HEK293T (cell line): ENCODE measurements at regions not wholly inside any gene's neighbourhood (a gene's known extent, or its start where the extent isn't known, plus 50 kb on each side); places are given as distances from the start of the nearest gene placed in this dataset.

Source experiments
- CTCF ChIA-PET: fragments of 350-600 bp; formaldehyde crosslinking; extraction: SDS; loops from one replicate; lab custom pipeline; 2021; ENCODE audit warnings: antibody characterized with exemption, inconsistent platforms; lab: Yijun Ruan, JAX
- POLR2A ChIA-PET: fragments of 350-600 bp; formaldehyde crosslinking; extraction: SDS; loops from one replicate; lab custom pipeline; 2020; ENCODE audit warnings: antibody characterized with exemption, inconsistent platforms; lab: Yijun Ruan, JAX
- DNase-seq: peaks from one replicate; pipeline ENCODE4 v3.0.0; 2012; ENCODE audit warnings: mixed read lengths; ENCODE audit errors: extremely low spot score
- ARNT ChIP-seq: fragments of 450-650 bp; IDR thresholded peaks from 2 replicates; pipeline ENCODE4 v1.6.1; 2017; ENCODE audit warnings: mild to moderate bottlenecking
- BHLHE40 ChIP-seq: fragments of 450-650 bp; IDR thresholded peaks from 2 replicates; pipeline ENCODE4 v1.6.1; 2016; ENCODE audit warnings: mild to moderate bottlenecking, moderate library complexity, borderline replicate concordance
- CTBP1 ChIP-seq: fragments of 450-650 bp; IDR thresholded peaks from 2 replicates; pipeline ENCODE4 v1.6.1; 2016; ENCODE audit warnings: borderline replicate concordance
- ELF4 ChIP-seq: fragments of 450-650 bp; IDR thresholded peaks from 2 replicates; pipeline ENCODE4 v1.6.1; 2017; ENCODE audit warnings: antibody characterized with exemption
- FOXA1 ChIP-seq: fragments of 450-650 bp; IDR thresholded peaks from 2 replicates; pipeline ENCODE4 v1.6.1; 2016; ENCODE audit warnings: mild to moderate bottlenecking
- FOXK2 ChIP-seq: fragments of 450-650 bp; IDR thresholded peaks from 2 replicates; pipeline ENCODE4 v1.6.1; 2016; ENCODE audit warnings: mild to moderate bottlenecking
- FOXM1 ChIP-seq: fragments of 450-650 bp; IDR thresholded peaks from 2 replicates; pipeline ENCODE4 v1.6.1; 2017; ENCODE audit warnings: mild to moderate bottlenecking, borderline replicate concordance
- HDGF ChIP-seq: fragments of 450-650 bp; IDR thresholded peaks from 2 replicates; pipeline ENCODE4 v1.6.1; 2017; ENCODE audit warnings: antibody characterized with exemption, borderline replicate concordance
- L3MBTL2 ChIP-seq: fragments of 450-650 bp; conservative IDR thresholded peaks from 2 replicates; pipeline ENCODE4 v1.6.1; 2016; ENCODE audit warnings: mild to moderate bottlenecking
- LEF1 ChIP-seq: fragments of 450-650 bp; IDR thresholded peaks from 2 replicates; pipeline ENCODE4 v1.6.1; 2017; ENCODE audit warnings: mild to moderate bottlenecking, borderline replicate concordance
- NFRKB ChIP-seq: fragments of 450-650 bp; IDR thresholded peaks from 2 replicates; pipeline ENCODE4 v1.6.1; 2016; ENCODE audit warnings: mild to moderate bottlenecking, moderate library complexity
- SP1 ChIP-seq: fragments of 450-650 bp; IDR thresholded peaks from 2 replicates; pipeline ENCODE4 v1.6.1; 2017
- SUZ12 ChIP-seq: fragments of 450-650 bp; IDR thresholded peaks from 2 replicates; pipeline ENCODE4 v1.6.1; 2016; ENCODE audit warnings: mild to moderate bottlenecking
- TARDBP ChIP-seq: fragments of 450-650 bp; IDR thresholded peaks from 2 replicates; pipeline ENCODE4 v1.6.1; 2016
- ZNF384 ChIP-seq: fragments of 450-650 bp; IDR thresholded peaks from 2 replicates; pipeline ENCODE4 v1.6.1; 2016
- TF ChIP-seq, protein P1 (sequence below): fragments of 450-650 bp; IDR thresholded peaks from 2 replicates; pipeline ENCODE4 v1.6.1; 2016

DNA sequence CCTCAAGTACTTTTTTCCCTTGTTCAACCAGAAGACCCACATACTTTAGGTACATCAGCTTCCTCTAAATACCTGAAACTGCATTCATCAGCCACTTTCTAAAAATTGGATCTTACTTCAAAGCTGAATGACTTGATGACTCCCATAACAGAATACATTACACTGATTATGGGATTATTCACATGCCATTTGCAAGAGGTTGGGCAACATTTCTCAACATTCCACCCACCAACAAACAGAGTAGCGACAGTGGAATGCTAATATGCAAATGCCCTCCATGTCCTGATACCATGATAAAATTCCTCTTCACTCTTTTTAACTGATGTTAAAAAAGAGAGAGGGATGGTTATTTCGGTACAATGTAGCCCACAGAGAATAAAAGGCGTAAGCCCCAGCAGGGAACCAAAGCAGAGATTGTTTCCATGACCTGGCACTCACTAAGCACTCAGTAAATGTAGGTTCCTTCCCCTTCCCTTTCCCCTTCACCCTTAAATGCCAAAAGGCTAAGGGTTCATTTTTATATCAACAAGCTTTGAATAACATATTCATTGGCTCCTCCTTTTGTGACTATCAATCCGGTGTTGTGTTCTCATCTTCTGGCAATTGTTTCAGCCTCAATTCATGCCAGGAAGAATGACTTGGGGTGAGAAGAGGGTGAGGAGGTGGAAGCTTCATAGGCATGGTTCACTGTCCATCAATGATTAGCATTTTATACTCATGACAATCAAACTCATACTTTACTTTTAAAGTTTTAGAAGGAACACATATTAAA, 317.2 kb downstream of the DHX15 start:
- ChIA-PET POLR2A (no interaction called here), CTCF (no interaction called here)
- no peak for DNase-seq
- no peak for TF ChIP-seq FOXA1
- no peak for TF ChIP-seq NFRKB
- TF ChIP-seq HDGF = no peak
- TF ChIP-seq SUZ12 = no peak
- TF ChIP-seq BHLHE40 = no peak
- no peak for TF ChIP-seq TARDBP
- TF ChIP-seq CTBP1 = no peak
- TF ChIP-seq, protein P1, sequence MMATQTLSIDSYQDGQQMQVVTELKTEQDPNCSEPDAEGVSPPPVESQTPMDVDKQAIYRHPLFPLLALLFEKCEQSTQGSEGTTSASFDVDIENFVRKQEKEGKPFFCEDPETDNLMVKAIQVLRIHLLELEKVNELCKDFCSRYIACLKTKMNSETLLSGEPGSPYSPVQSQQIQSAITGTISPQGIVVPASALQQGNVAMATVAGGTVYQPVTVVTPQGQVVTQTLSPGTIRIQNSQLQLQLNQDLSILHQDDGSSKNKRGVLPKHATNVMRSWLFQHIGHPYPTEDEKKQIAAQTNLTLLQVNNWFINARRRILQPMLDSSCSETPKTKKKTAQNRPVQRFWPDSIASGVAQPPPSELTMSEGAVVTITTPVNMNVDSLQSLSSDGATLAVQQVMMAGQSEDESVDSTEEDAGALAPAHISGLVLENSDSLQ = no peak
- TF ChIP-seq LEF1 = no peak
- TF ChIP-seq ARNT = no peak
- TF ChIP-seq L3MBTL2 = no peak

DNA sequence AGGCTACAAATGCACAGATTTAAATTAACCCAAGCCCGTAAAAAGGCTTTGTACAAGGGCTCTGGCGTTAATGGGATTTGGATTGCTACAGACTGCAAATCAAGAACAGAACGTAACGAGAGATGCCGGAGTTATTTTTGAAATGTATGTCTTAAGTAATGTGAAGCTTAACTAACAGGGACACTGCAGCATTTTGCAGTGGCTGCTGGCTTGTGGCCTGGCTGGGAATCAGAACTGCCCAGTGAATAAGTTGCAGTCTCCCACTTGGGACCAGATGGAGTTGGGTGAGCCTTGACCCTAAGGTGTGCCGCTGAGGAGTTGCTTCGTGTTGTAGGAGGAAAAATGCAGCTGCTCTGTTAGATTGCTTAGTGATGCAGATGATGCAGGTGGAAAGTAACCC, 318.4 kb downstream of the DHX15 start:
- ChIA-PET POLR2A (no interaction called here), CTCF (no interaction called here)
- TF ChIP-seq FOXK2 (no peak), BHLHE40 (no peak), SP1 (no peak), CTBP1 (no peak), FOXM1 (no peak), FOXA1 (no peak), TARDBP (no peak), L3MBTL2 (no peak), NFRKB (no peak), SUZ12 (no peak), LEF1 (no peak), ELF4 (no peak), ARNT (no peak), HDGF (no peak), ZNF384 (no peak)
- TF ChIP-seq, protein P1 = no peak
- DNase-seq = no peak

DNA sequence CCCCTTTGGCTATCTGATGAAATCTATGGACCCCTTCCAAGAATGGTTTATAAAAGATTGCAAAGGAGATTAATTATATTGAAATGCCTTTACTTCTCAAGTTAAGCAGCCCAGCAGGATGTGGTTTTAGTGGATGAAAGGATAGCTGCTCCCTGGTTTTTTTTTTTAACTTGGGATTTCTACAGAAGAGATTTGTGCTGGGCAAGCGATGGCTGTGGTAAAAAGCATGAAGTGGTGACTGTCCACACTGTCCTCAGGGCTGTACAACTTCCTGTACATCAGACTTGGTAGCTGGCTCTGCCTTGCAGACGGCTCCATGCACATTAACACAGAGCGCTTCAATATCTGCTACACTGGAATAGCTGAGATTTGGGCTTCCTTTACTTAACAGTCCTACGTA, 321.7 kb downstream of the DHX15 start:
- TF ChIP-seq ZNF384 (no peak), SUZ12 (no peak), FOXA1 (no peak), LEF1 (no peak), FOXM1 (no peak), TARDBP (no peak), HDGF (no peak), SP1 (no peak), NFRKB (no peak), BHLHE40 (no peak)

DNA sequence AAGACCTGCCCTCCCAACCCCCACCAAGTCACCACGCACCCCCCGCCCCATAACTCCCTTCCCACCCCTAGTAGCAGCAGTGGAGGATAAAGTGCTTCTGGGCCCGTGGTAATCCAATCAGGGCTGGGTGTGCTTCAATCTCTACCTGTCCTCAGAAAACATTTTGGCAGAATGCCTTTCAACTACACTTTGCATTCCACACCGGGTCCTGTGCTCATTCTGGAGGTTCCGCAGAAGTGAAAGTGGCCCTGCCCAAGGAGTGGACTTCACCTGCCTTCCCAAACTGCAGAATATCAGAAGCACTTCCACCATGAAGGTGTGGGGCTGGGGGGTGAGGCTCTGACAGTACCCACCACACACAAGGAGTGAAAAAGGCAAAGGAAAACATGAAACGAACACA, 322.3 kb downstream of the DHX15 start:
- ChIA-PET POLR2A (no interaction called here), CTCF (no interaction called here)
- TF ChIP-seq, protein P1 = no peak
- TF ChIP-seq L3MBTL2 (no peak), TARDBP (no peak), FOXA1 (no peak), BHLHE40 (no peak), SUZ12 (no peak), ARNT (no peak), HDGF (no peak), NFRKB (no peak), FOXK2 (no peak), FOXM1 (no peak)
- DNase-seq = no peak

More for the DNA sequence above, 321.7 kb downstream of the DHX15 start:
- CTCF ChIA-PET = no interaction called here
- no peak for DNase-seq
- POLR2A ChIA-PET = no interaction called here

DNA sequence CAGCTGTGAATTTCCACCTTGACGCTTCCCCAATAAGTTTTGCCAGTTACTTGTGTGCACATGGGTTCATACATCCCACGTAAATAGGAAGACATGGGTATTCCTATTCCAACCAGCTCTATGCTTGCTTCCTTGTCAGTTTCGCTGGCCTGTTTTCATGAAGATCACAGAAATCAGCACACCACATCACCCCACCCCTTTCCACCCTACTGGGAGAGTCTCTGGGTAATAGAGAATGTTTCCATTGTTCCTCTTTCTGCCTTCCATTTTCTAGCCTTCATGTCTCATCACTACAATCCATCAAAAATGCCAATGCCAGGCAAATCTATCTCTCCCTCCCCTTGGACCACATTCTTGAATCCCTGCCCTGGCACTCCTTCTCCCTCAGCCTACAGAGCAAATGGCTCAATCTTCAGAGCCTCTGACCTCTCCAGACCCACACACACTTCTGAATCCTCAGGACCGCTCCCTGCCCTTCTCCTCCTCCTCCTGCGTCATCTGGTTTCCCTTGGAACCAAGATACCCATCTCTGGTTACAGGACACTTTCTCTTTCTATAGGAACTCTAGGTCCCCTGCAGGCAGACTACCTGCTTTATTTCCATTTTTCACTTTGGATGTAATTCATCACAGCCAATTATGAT, 323.3 kb downstream of the DHX15 start:
- ChIA-PET POLR2A (no interaction called here), CTCF (no interaction called here)
- no peak for TF ChIP-seq FOXK2
- no peak for TF ChIP-seq BHLHE40
- no peak for TF ChIP-seq TARDBP
- TF ChIP-seq ELF4 = no peak
- no peak for TF ChIP-seq NFRKB
- TF ChIP-seq SP1 = no peak
- no peak for TF ChIP-seq CTBP1
- no peak for TF ChIP-seq FOXM1
- TF ChIP-seq L3MBTL2 = no peak
- no peak for TF ChIP-seq ARNT
- TF ChIP-seq SUZ12 = no peak
- no peak for TF ChIP-seq HDGF
- TF ChIP-seq ZNF384 = no peak
- TF ChIP-seq LEF1 = no peak
- TF ChIP-seq, protein P1 = no peak

More for the DNA sequence above, 323.3 kb downstream of the DHX15 start:
- DNase-seq = no peak
